Gastrocnemius medialis (tissue), 4 donors: ENCODE measurements at regions not wholly inside any gene's neighbourhood (a gene's known extent, or its start where the extent isn't known, plus 50 kb on each side); places are given as distances from the start of the nearest gene placed in this dataset.

Source experiments
- ATAC-seq, 2 donors: fragments of 150-250 bp; one replicate each; pipeline ENCODE4 v1.9.1; 2016
- DNase-seq, 2 donors: peaks; one replicate each; pipeline ENCODE4 v3.0.0-alpha.2; 2019
- H3K27ac ChIP-seq, 4 donors: fragments of 200-600 bp; sonication (generic); 1 replicate in 1 of 4; 2 replicates in 3 of 4; pipeline ENCODE4 v1.5.1; 2016 to 2018; ENCODE audit warnings: mild to moderate bottlenecking in 2 of 4, moderate library complexity in 1 of 4
- H3K27me3 ChIP-seq, 3 donors: fragments of 200-600 bp; sonication (generic) in 2 of 3; 1 replicate in 1 of 3; 2 replicates in 2 of 3; pipeline versions ENCODE4 v1.5.1 to v1.6.0; 2016 to 2019; ENCODE audit warnings: mild to moderate bottlenecking in 1 of 3, moderate library complexity in 1 of 3
- H3K36me3 ChIP-seq, 2 donors: fragments of 200-600 bp; sonication (generic) in 1 of 2; one replicate each; pipeline ENCODE4 v1.5.1; 2017 to 2018
- H3K4me1 ChIP-seq, 2 donors: fragments of 200-600 bp; sonication (generic) in 1 of 2; one replicate each; pipeline ENCODE4 v1.5.1; 2016 to 2017; ENCODE audit warnings: mild to moderate bottlenecking in 2 of 2
- H3K4me3 ChIP-seq, 4 donors: fragments of 200-600 bp; sonication (generic) in 3 of 4; 1 replicate in 1 of 4; 2 replicates in 3 of 4; pipeline ENCODE4 v1.5.1; 2016 to 2019; ENCODE audit warnings: mild to moderate bottlenecking in 2 of 4
- H3K9me3 ChIP-seq, 3 donors: fragments of 200-600 bp; sonication (generic) in 2 of 3; 1 replicate in 1 of 3; 2 replicates in 2 of 3; pipeline ENCODE4 v1.5.1; 2016 to 2019
- POLR2A ChIP-seq, 2 donors: fragments of 450-650 bp; IDR thresholded peaks; one replicate each; pipeline ENCODE4 v1.6.1; 2017; ENCODE audit warnings: antibody characterized with exemption in 2 of 2, mild to moderate bottlenecking in 2 of 2, moderate library complexity in 2 of 2
- in situ Hi-C, 4 donors: fragments of 200-750 bp; cut with MboI; loops; one replicate each; pipeline versions ENCODE4 v1.15.0 to v1.8.0; 2017; ENCODE audit warnings: low sequenced_read_pairs in 4 of 4
- intact Hi-C: fragments of 100-400 bp; cut with DNase I; formaldehyde crosslinking; loops from one replicate; pipeline ENCODE4 v1.15.1; 2023; ENCODE audit warnings: low total_unique reads
- TF ChIP-seq, protein P1 (sequence below), 5 experiments: fragments of 450-650 bp in 3 of 5; fragments of 200-600 bp in 2 of 5; sonication (generic) in 2 of 5; IDR thresholded peaks in 4 of 5; conservative IDR thresholded peaks in 1 of 5; 1 replicate in 4 of 5; 2 replicates in 1 of 5; pipeline ENCODE4 v1.5.1; 2016 to 2019; ENCODE audit warnings: antibody characterized with exemption in 5 of 5, mild to moderate bottlenecking in 3 of 5, moderate library complexity in 3 of 5

DNA sequence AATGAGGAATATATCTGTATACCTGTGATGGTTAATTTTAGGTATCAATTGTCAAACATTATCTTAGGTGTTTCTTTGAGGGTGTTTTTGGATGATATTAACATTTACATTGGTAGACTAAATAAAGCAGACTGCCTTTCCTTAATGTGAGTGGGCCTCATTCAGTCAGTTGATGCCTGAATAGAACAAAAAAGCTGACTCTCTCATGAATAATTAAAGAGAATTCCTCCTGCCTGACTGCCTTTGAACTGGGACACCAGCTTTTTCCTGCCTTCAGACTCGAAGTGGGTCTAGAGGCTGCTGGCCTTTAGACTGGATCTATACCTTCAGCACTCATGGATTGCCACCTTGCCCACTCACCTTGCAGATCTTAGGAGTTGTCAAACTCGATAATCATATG lies 117.9 kb upstream of the TMEM168 start:
- H3K36me3 ChIP-seq: peaks cover 0 to 10% of the 10 kb centered on the region in 2 donors
- intact Hi-C loops: no loop called here

DNA sequence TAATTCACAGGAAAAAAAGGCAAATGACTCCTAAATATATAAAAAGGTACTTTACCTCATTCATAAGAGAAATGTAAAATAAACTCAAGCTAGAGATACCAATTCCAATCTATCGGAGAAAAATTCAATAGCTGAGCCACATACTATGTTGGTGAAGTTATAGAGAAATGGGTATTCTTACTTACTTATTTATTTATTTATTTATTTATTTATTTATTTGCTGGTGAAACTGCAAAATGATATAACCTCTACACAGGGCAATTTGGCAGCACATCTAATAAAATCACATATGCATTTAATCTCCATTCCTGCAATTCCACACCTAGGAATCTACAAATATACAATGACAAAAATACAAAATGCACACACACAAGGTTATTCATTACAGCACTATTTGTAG lies 117.5 kb upstream of the TMEM168 start:
- Histone ChIP-seq H3K4me3 (no peak overlapping the region), H3K36me3 (peaks cover 0 to 10% of the 10 kb centered on the region in 2 donors), H3K9me3 (no peaks in the 10 kb centered on the region), H3K27ac (no peak overlapping the region), H3K27me3 (no peaks in the 10 kb centered on the region), H3K4me1 (no peaks in the 10 kb centered on the region)
- in situ Hi-C loops (no loop called here), intact Hi-C loops (no loop called here)
- ATAC-seq: no peak
- no peak for DNase-seq
- no peak for TF ChIP-seq POLR2A (IDR thresholded peaks at IDR 0.05)
- TF ChIP-seq, protein P1, sequence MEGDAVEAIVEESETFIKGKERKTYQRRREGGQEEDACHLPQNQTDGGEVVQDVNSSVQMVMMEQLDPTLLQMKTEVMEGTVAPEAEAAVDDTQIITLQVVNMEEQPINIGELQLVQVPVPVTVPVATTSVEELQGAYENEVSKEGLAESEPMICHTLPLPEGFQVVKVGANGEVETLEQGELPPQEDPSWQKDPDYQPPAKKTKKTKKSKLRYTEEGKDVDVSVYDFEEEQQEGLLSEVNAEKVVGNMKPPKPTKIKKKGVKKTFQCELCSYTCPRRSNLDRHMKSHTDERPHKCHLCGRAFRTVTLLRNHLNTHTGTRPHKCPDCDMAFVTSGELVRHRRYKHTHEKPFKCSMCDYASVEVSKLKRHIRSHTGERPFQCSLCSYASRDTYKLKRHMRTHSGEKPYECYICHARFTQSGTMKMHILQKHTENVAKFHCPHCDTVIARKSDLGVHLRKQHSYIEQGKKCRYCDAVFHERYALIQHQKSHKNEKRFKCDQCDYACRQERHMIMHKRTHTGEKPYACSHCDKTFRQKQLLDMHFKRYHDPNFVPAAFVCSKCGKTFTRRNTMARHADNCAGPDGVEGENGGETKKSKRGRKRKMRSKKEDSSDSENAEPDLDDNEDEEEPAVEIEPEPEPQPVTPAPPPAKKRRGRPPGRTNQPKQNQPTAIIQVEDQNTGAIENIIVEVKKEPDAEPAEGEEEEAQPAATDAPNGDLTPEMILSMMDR (IDR thresholded peaks at IDR 0.05 in 4 of 5, conservative IDR thresholded peaks at IDR 0.05 in 1 of 5): no peak

More for the DNA sequence above, 117.9 kb upstream of the TMEM168 start:
- Histone ChIP-seq H3K27ac (no peak overlapping the region), H3K27me3 (no peaks in the 10 kb centered on the region), H3K4me3 (no peak overlapping the region), H3K9me3 (no peaks in the 10 kb centered on the region), H3K4me1 (no peaks in the 10 kb centered on the region)
- in situ Hi-C loops: no loop called here
- DNase-seq (no peak), ATAC-seq (no peak)
- TF ChIP-seq, protein P1 (IDR thresholded peaks at IDR 0.05 in 4 of 5, conservative IDR thresholded peaks at IDR 0.05 in 1 of 5): no peak
- no peak for TF ChIP-seq POLR2A (IDR thresholded peaks at IDR 0.05)

DNA sequence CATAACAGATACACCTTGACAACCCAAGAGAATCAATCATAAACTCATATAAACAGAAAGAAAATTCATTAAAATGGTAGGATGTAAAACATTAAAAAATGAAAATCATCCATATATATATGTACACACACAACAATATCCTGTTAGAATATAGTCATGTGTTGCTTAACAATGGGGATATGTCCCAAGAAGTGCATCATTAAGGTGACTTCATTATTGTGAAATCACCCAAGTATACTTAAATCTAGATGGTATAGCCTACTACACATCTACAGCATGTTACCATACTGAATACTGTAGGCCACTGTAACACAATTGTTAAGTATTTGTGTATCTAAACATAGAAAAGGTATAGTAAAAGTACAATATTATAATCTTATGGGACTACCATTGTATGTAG lies 115.8 kb upstream of the TMEM168 start:
- no peaks in the 10 kb centered on the region for H3K9me3 ChIP-seq
- TF ChIP-seq, protein P1 (IDR thresholded peaks at IDR 0.05 in 4 of 5, conservative IDR thresholded peaks at IDR 0.05 in 1 of 5): no peak
- TF ChIP-seq POLR2A (IDR thresholded peaks at IDR 0.05): no peak
- intact Hi-C loops: no loop called here
- DNase-seq: no peak
- ATAC-seq: no peak
- no peaks in the 10 kb centered on the region for H3K4me1 ChIP-seq
- no peak overlapping the region for H3K27ac ChIP-seq
- peaks cover 0 to 5% of the 10 kb centered on the region in 2 donors for H3K36me3 ChIP-seq
- in situ Hi-C loops: no loop called here
- H3K27me3 ChIP-seq: no peaks in the 10 kb centered on the region
- no peak overlapping the region for H3K4me3 ChIP-seq

DNA sequence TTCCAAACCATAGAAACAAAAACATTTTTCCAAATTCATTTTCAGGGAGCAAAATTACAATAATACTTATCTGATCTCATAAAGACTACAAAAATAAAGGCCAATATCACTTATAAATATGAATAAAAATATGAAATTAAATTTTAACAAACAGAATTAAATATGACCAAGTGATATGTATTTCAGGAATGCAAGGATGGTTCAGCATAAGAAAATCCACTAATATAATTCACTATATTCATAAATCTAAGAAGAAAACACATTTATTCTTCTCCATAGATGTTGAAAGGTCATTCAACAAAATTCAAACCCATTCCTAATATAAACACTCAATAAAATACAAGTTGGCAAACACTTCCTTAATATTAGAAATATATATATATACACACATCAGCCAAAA lies 115.2 kb upstream of the TMEM168 start:
- Histone ChIP-seq H3K36me3 (no peaks in the 10 kb centered on the region), H3K4me3 (no peak overlapping the region), H3K27me3 (no peaks in the 10 kb centered on the region), H3K27ac (no peak overlapping the region), H3K9me3 (no peaks in the 10 kb centered on the region), H3K4me1 (no peaks in the 10 kb centered on the region)
- intact Hi-C loops (no loop called here), in situ Hi-C loops (no loop called here)
- TF ChIP-seq, protein P1 (IDR thresholded peaks at IDR 0.05 in 4 of 5, conservative IDR thresholded peaks at IDR 0.05 in 1 of 5): no peak
- no peak for TF ChIP-seq POLR2A (IDR thresholded peaks at IDR 0.05)
- ATAC-seq (no peak), DNase-seq (no peak)
